HCT116 (cell line): ENCODE measurements at regions not wholly inside any gene's neighbourhood (a gene's known extent, or its start where the extent isn't known, plus 50 kb on each side); places are given as distances from the start of the nearest gene placed in this dataset.

Experiments used
- ATAC-seq: fragments of 200-7000 bp; cut with Tn5 transposase; 2 replicates; pipeline ENCODE4 v1.9.1; 2020; ENCODE audit warnings: mild to moderate bottlenecking, moderate library complexity
- BruUV-seq: library from RNA; stranded (reverse); fragments of 400-500 nt; replicated peaks from 2 replicates; lab custom pipeline; 2021; lab: Mats Ljungman, UMichigan
- CTCF ChIA-PET: fragments of 300-600 bp; sonication (Branson Sonifier 250); formaldehyde crosslinking; loops from one replicate; lab custom pipeline; 2021; ENCODE audit warnings: antibody characterized with exemption; lab: Charles Lee
- POLR2A ChIA-PET: fragments of 300-600, 350-600 bp; sonication (Branson Sonifier 250); formaldehyde crosslinking; loops from one replicate; lab custom pipeline; 2021; ENCODE audit warnings: antibody characterized with exemption; lab: Charles Lee
- RAD21 ChIA-PET, 2 experiments: fragments of 300-600 bp; sonication (Branson Sonifier 250); formaldehyde crosslinking; loops; one replicate each; lab custom pipeline; 2023; ENCODE audit warnings: low total read pairs in 2 of 2; ENCODE audit not compliant: uncharacterized antibody in 2 of 2, unreplicated experiment in 2 of 2, low non-redundant PET in 1 of 2; lab: Charles Lee
- DNase-seq: peaks from one replicate; pipeline ENCODE4 v3.0.0-alpha.2; 2010; ENCODE audit warnings: low read depth, low spot score
- H2AFZ ChIP-seq: fragments of 200-600 bp; shearing (Covaris generic), sonication (generic); 2 replicates; pipeline ENCODE4 v1.6.1; 2017; ENCODE audit warnings: low read depth, mixed run types, mixed read lengths, antibody characterized with exemption, low read length; ENCODE audit not compliant: poor library complexity, severe bottlenecking
- H3K27ac ChIP-seq: 2 replicates; pipeline ENCODE4 v1.5.1; 2012; ENCODE audit warnings: low read depth, low read length
- H3K27me3 ChIP-seq: fragments of 200-600 bp; sonication (generic); 2 replicates; pipeline ENCODE4 v1.6.1; 2016; ENCODE audit warnings: mixed run types, low read length, mixed read lengths; ENCODE audit not compliant: insufficient read depth
- H3K36me3 ChIP-seq, 2 experiments: fragments of 200-500 bp in 1 of 2; fragments of 200-600 bp in 1 of 2; sonication (Bioruptor generic) in 1 of 2; sonication (generic) in 1 of 2; 2 replicates each; pipeline versions ENCODE4 v1.5.1 to v1.6.1; 2014 to 2016; ENCODE audit warnings: low read length in 2 of 2, inconsistent platforms in 1 of 2, mixed read lengths in 1 of 2, mixed run types in 1 of 2; ENCODE audit not compliant: insufficient read depth in 2 of 2, control insufficient read depth in 1 of 2
- H3K4me1 ChIP-seq, 2 experiments: fragments of 200-600 bp in 1 of 2; sonication (generic) in 1 of 2; 2 replicates each; pipeline versions ENCODE4 v1.5.1 to v1.6.1; 2012 to 2017; ENCODE audit warnings: low read length in 2 of 2, inconsistent platforms in 1 of 2, mild to moderate bottlenecking in 1 of 2, mixed read lengths in 1 of 2, mixed run types in 1 of 2, moderate library complexity in 1 of 2; ENCODE audit not compliant: insufficient read depth in 2 of 2, control insufficient read depth in 1 of 2
- H3K4me2 ChIP-seq: fragments of 200-600 bp; sonication (generic); 2 replicates; pipeline ENCODE4 v1.6.1; 2017; ENCODE audit warnings: mixed run types, low read length, mixed read lengths
- H3K4me3 ChIP-seq, 2 experiments: fragments of 200-600 bp in 1 of 2; sonication (generic) in 1 of 2; replicated peaks in 1 of 2; 2 replicates each; pipeline ENCODE4 v1.5.1; 2011 to 2016; ENCODE audit warnings: low read length in 2 of 2, control low read depth in 1 of 2, low read depth in 1 of 2, mild to moderate bottlenecking in 1 of 2, mixed read lengths in 1 of 2, mixed run types in 1 of 2
- H3K79me2 ChIP-seq: fragments of 200-600 bp; sonication (generic); 2 replicates; pipeline ENCODE4 v1.6.1; 2017; ENCODE audit warnings: mild to moderate bottlenecking, mixed run types, low read length, moderate library complexity, mixed read lengths; ENCODE audit not compliant: insufficient read depth
- H3K9ac ChIP-seq: fragments of 200-600 bp; sonication (generic); 2 replicates; pipeline ENCODE4 v1.6.1; 2016; ENCODE audit warnings: low read length, mixed read lengths
- H3K9me2 ChIP-seq: fragments of 200-600 bp; sonication (generic), shearing (Covaris generic); 2 replicates; pipeline ENCODE4 v1.6.1; 2017; ENCODE audit warnings: mixed run types, mild to moderate bottlenecking, moderate library complexity; ENCODE audit not compliant: insufficient read depth
- H3K9me3 ChIP-seq, 2 experiments: fragments of 200-500 bp in 1 of 2; fragments of 200-600 bp in 1 of 2; sonication (Bioruptor generic) in 1 of 2; sonication (generic) in 1 of 2; 2 replicates each; pipeline ENCODE4 v1.6.1; 2014 to 2017; ENCODE audit warnings: low read length in 2 of 2, mixed read lengths in 2 of 2, inconsistent platforms in 1 of 2, low read depth in 1 of 2, mild to moderate bottlenecking in 1 of 2, mixed run types in 1 of 2, moderate library complexity in 1 of 2; ENCODE audit not compliant: control insufficient read depth in 1 of 2, insufficient read depth in 1 of 2
- H4K20me1 ChIP-seq: fragments of 200-600 bp; sonication (generic), shearing (Covaris generic); 2 replicates; pipeline ENCODE4 v1.6.1; 2017; ENCODE audit warnings: mixed run types, mild to moderate bottlenecking, moderate library complexity; ENCODE audit not compliant: insufficient read depth
- CBX3 ChIP-seq: IDR thresholded peaks from 2 replicates; pipeline ENCODE4 v1.6.1; 2012; ENCODE audit warnings: low read depth
- CEBPB ChIP-seq: IDR thresholded peaks from 2 replicates; pipeline ENCODE4 v1.6.1; 2012; ENCODE audit warnings: low read depth
- EGR1 ChIP-seq: IDR thresholded peaks from 2 replicates; pipeline ENCODE4 v1.6.1; 2012; ENCODE audit warnings: low read depth
- ELF1 ChIP-seq: IDR thresholded peaks from 2 replicates; pipeline ENCODE4 v1.6.1; 2012; ENCODE audit warnings: low read depth, borderline replicate concordance
- EZH2 ChIP-seq: fragments of 200-600 bp; sonication (generic); IDR thresholded peaks from 2 replicates; pipeline ENCODE4 v1.6.1; 2017; ENCODE audit warnings: antibody characterized with exemption, mixed run types
- EZH2phosphoT487 ChIP-seq: fragments of 200-600 bp; IDR thresholded peaks from 2 replicates; pipeline ENCODE4 v1.6.1; 2018; ENCODE audit warnings: antibody characterized with exemption, borderline replicate concordance
- FOSL1 ChIP-seq: IDR thresholded peaks from 2 replicates; pipeline ENCODE4 v1.6.1; 2012; ENCODE audit warnings: low read depth
- JUND ChIP-seq: IDR thresholded peaks from 2 replicates; pipeline ENCODE4 v1.6.1; 2012
- POLR2A ChIP-seq: IDR thresholded peaks from 2 replicates; pipeline ENCODE4 v1.7.0; 2011; ENCODE audit warnings: borderline replicate concordance; ENCODE audit not compliant: insufficient read depth, insufficient read length; ENCODE audit errors: extremely low read depth
- POLR2AphosphoS5 ChIP-seq: IDR thresholded peaks from 2 replicates; pipeline ENCODE4 v1.6.1; 2011; ENCODE audit warnings: mild to moderate bottlenecking, low read depth, low read length, moderate library complexity
- RAD21 ChIP-seq: IDR thresholded peaks from 2 replicates; pipeline ENCODE4 v1.6.1; 2012; ENCODE audit warnings: low read depth, mild to moderate bottlenecking
- SIN3A ChIP-seq: IDR thresholded peaks from 2 replicates; pipeline ENCODE4 v1.6.1; 2012; ENCODE audit warnings: low read depth
- SP1 ChIP-seq: IDR thresholded peaks from 2 replicates; pipeline ENCODE4 v1.6.1; 2012; ENCODE audit warnings: low read depth
- SRF ChIP-seq: IDR thresholded peaks from 2 replicates; pipeline ENCODE4 v1.6.1; 2012; ENCODE audit warnings: low read depth
- TCF7L2 ChIP-seq: IDR thresholded peaks from 2 replicates; pipeline ENCODE4 v1.7.0; 2011; ENCODE audit warnings: borderline replicate concordance, inconsistent platforms; ENCODE audit not compliant: insufficient read depth, insufficient read length; ENCODE audit errors: extremely low read depth
- YY1 ChIP-seq: IDR thresholded peaks from 2 replicates; pipeline ENCODE4 v1.6.1; 2011; ENCODE audit warnings: low read length, low read depth, moderate library complexity, mild to moderate bottlenecking; ENCODE audit not compliant: insufficient replicate concordance; ENCODE audit errors: extremely low read depth
- ZNF274 ChIP-seq: fragments of 200-500 bp; sonication (Bioruptor generic); IDR thresholded peaks from 2 replicates; pipeline ENCODE4 v1.6.1; 2014; ENCODE audit warnings: mild to moderate bottlenecking, low read depth, low read length, inconsistent platforms
- intact Hi-C: fragments of 100-400 bp; cut with micrococcal nuclease; formaldehyde crosslinking; loops from 2 replicates; pipeline ENCODE4 v1.10.0; 2022
- TF ChIP-seq, protein P1 (sequence below), 3 experiments: fragments of 200-600 bp in 1 of 3; sonication (generic) in 1 of 3; IDR thresholded peaks in 2 of 3; conservative IDR thresholded peaks in 1 of 3; 2 replicates each; pipeline ENCODE4 v1.5.1; 2012 to 2017; ENCODE audit warnings: low read depth in 2 of 3, low read length in 2 of 3, antibody characterized with exemption in 1 of 3, borderline replicate concordance in 1 of 3, control low read depth in 1 of 3, mild to moderate bottlenecking in 1 of 3, mixed read lengths in 1 of 3, mixed run types in 1 of 3, moderate library complexity in 1 of 3; ENCODE audit not compliant: insufficient read depth in 1 of 3
- TF ChIP-seq, protein P2 (sequence below): IDR thresholded peaks from 2 replicates; pipeline ENCODE4 v1.6.1; 2012

- Histone ChIP-seq H2AFZ (no peak overlapping the region), H3K4me2 (no peak overlapping the region), H3K9ac (no peak overlapping the region), H3K9me2 (no peaks in the 10 kb centered on the region), H3K36me3 (no peaks in the 10 kb centered on the region), H3K27ac (no peak overlapping the region), H3K4me3 (no peak overlapping the region), H3K79me2 (no peaks in the 10 kb centered on the region), H3K4me1 (no peaks in the 10 kb centered on the region), H3K27me3 (no peaks in the 10 kb centered on the region), H4K20me1 (no peaks in the 10 kb centered on the region), H3K9me3 (peaks cover 7 to 16% of the 10 kb centered on the region in 2 experiments; a peak in 2 of 4 replicates)
- intact Hi-C loops = no loop called here
- ChIA-PET POLR2A (no interaction called here), CTCF (no interaction called here), RAD21 (no interaction called here)
- TF ChIP-seq POLR2AphosphoS5 = no peak
- no peak for TF ChIP-seq SRF
- no peak for TF ChIP-seq ZNF274
- TF ChIP-seq FOSL1 = no peak
- no peak for TF ChIP-seq EZH2phosphoT487
- no peak for TF ChIP-seq CBX3
- no peak for TF ChIP-seq ELF1
- BruUV-seq = no TSS peak
- DNase-seq (no peak), ATAC-seq (no peak)
Measured at GRCh38 chr20:60340232-60340631, 382.0 kb downstream of the CDH26 start.

DNA sequence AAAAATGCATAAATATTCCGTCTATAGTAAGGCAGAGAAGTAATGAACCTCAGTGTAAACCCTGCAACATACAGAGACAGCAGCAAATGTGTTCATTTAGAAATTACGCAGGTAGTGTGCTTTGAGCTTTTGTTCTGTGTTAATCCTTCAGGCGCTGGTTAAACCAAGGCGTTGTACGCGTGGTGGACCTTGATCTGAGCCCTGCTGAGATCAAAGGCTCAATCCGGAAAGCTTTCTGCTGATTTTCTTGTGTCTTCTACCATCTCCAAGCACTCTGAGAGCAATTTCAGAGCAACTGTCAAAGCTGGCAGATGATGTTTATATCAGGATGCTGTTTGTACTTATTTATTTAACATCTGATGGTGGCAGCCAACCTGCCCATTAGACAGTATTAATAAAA, 382.8 kb downstream of the CDH26 start:
- no peaks in the 10 kb centered on the region for H3K36me3 ChIP-seq
- POLR2A ChIA-PET = no interaction called here
- no peaks in the 10 kb centered on the region for H3K9me2 ChIP-seq
- H3K27ac ChIP-seq = no peak overlapping the region
- no peak overlapping the region for H3K4me2 ChIP-seq
- no peak overlapping the region for H2AFZ ChIP-seq
- no peak for DNase-seq
- no peaks in the 10 kb centered on the region for H3K79me2 ChIP-seq
- H4K20me1 ChIP-seq = no peaks in the 10 kb centered on the region
- intact Hi-C loops = no loop called here
- H3K4me1 ChIP-seq = no peaks in the 10 kb centered on the region
- CTCF ChIA-PET = no interaction called here
- RAD21 ChIA-PET = no interaction called here
- no peaks in the 10 kb centered on the region for H3K27me3 ChIP-seq
- peaks cover 7 to 19% of the 10 kb centered on the region in 2 experiments; a peak in 2 of 4 replicates for H3K9me3 ChIP-seq
- no TSS peak for BruUV-seq
- no peak overlapping the region for H3K9ac ChIP-seq
- ATAC-seq = no peak
- H3K4me3 ChIP-seq = no peak overlapping the region
- TF ChIP-seq SRF (no peak), TCF7L2 (no peak), RAD21 (no peak), SIN3A (no peak), EZH2phosphoT487 (no peak), FOSL1 (no peak), POLR2A (no peak), POLR2AphosphoS5 (no peak), JUND (no peak), SP1 (no peak), YY1 (no peak), ELF1 (no peak), CEBPB (no peak), EGR1 (no peak), ZNF274 (no peak), EZH2 (no peak)
- TF ChIP-seq, protein P1, sequence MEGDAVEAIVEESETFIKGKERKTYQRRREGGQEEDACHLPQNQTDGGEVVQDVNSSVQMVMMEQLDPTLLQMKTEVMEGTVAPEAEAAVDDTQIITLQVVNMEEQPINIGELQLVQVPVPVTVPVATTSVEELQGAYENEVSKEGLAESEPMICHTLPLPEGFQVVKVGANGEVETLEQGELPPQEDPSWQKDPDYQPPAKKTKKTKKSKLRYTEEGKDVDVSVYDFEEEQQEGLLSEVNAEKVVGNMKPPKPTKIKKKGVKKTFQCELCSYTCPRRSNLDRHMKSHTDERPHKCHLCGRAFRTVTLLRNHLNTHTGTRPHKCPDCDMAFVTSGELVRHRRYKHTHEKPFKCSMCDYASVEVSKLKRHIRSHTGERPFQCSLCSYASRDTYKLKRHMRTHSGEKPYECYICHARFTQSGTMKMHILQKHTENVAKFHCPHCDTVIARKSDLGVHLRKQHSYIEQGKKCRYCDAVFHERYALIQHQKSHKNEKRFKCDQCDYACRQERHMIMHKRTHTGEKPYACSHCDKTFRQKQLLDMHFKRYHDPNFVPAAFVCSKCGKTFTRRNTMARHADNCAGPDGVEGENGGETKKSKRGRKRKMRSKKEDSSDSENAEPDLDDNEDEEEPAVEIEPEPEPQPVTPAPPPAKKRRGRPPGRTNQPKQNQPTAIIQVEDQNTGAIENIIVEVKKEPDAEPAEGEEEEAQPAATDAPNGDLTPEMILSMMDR (IDR thresholded peaks at IDR 0.05 in 2 of 3, conservative IDR thresholded peaks at IDR 0.05 in 1 of 3; ENCODE audit: borderline replicate concordance in 1 of 3, insufficient read depth in 1 of 3, low read depth in 2 of 3, low read length in 2 of 3) = no peak
- TF ChIP-seq, protein P2, sequence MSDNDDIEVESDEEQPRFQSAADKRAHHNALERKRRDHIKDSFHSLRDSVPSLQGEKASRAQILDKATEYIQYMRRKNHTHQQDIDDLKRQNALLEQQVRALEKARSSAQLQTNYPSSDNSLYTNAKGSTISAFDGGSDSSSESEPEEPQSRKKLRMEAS = no peak
